HepG2 (cell line): ENCODE measurements at regions not wholly inside any gene's neighbourhood (a gene's known extent, or its start where the extent isn't known, plus 50 kb on each side); places are given as distances from the start of the nearest gene placed in this dataset.

Source experiments
- ATAC-seq: fragments of 200-7000 bp; cut with Tn5 transposase; 3 replicates; pipeline ENCODE4 v1.9.1; 2020; ENCODE audit warnings: mild to moderate bottlenecking, moderate library complexity
- BruUV-seq: library from RNA; stranded (reverse); fragments of 400-500 nt; replicated peaks from 2 replicates; lab custom pipeline; 2021; lab: Mats Ljungman, UMichigan
- CTCF ChIA-PET: fragments of 300-600 bp; formaldehyde crosslinking; extraction: SDS; loops from one replicate; lab custom pipeline; 2021; ENCODE audit warnings: low total read pairs, inconsistent platforms, low intra/inter-chr PET ratio; lab: Yijun Ruan, JAX
- POLR2A ChIA-PET: fragments of 350-600 bp; sonication (Branson Sonifier 250); formaldehyde crosslinking; loops from one replicate; lab custom pipeline; 2020; ENCODE audit warnings: antibody characterized with exemption, inconsistent platforms; lab: Yijun Ruan, JAX
- DNase-seq: peaks from one replicate; pipeline ENCODE4 v3.0.0-alpha.2; 2015; ENCODE audit warnings: low spot score
- FAIRE-seq: peaks from 3 replicates; lab custom pipeline; 2011; peaks lifted over from hg19 to GRCh38; lab: Jason Lieb, UNC
- H2AFZ ChIP-seq: one replicate; pipeline ENCODE4 v1.6.1; 2011; ENCODE audit warnings: low read length, inconsistent platforms
- H3K27ac ChIP-seq: fragments of 300-600 bp; 3 replicates; pipeline ENCODE4 v1.8.0; 2011; ENCODE audit warnings: mixed run types, mild to moderate bottlenecking, mixed read lengths, low read length, inconsistent platforms; ENCODE audit not compliant: insufficient read depth; ENCODE audit errors: extremely low read length
- H3K27me3 ChIP-seq, 2 experiments: fragments of 200-600 bp in 1 of 2; 2 replicates in 1 of 2; 3 replicates in 1 of 2; pipeline versions ENCODE4 v1.6.0 to v1.8.0; 2011; ENCODE audit warnings: low read length in 2 of 2, mild to moderate bottlenecking in 2 of 2, moderate library complexity in 2 of 2, inconsistent platforms in 1 of 2; ENCODE audit not compliant: insufficient read depth in 2 of 2, control insufficient read depth in 1 of 2
- H3K36me3 ChIP-seq, 2 experiments: fragments of 200-600 bp in 1 of 2; replicated peaks in 1 of 2; 2 replicates in 1 of 2; 3 replicates in 1 of 2; pipeline versions ENCODE4 v1.5.1 to v1.8.0; 2011; ENCODE audit warnings: low read length in 2 of 2, inconsistent platforms in 1 of 2; ENCODE audit not compliant: insufficient read depth in 2 of 2, control insufficient read depth in 1 of 2
- H3K4me1 ChIP-seq: 2 replicates; pipeline ENCODE4 v1.5.1; 2012; ENCODE audit warnings: low read length, inconsistent platforms; ENCODE audit not compliant: insufficient read depth
- H3K4me2 ChIP-seq: 2 replicates; pipeline ENCODE4 v1.6.0; 2011; ENCODE audit warnings: low read depth, low read length, inconsistent platforms
- H3K4me3 ChIP-seq, 3 experiments: fragments of 200-600 bp in 1 of 3; sonication (generic), shearing (Covaris generic) in 1 of 3; replicated peaks in 1 of 3; 2 replicates each; pipeline ENCODE4 v1.5.1; 2011 to 2016; ENCODE audit warnings: low read length in 3 of 3, inconsistent platforms in 2 of 3, low read depth in 2 of 3, mild to moderate bottlenecking in 2 of 3, control low read depth in 1 of 3, mixed read lengths in 1 of 3; ENCODE audit not compliant: insufficient read depth in 1 of 3
- H3K79me2 ChIP-seq: one replicate; pipeline ENCODE4 v1.6.1; 2011; ENCODE audit warnings: low read length, inconsistent platforms; ENCODE audit not compliant: insufficient read depth
- H3K9ac ChIP-seq: 2 replicates; pipeline ENCODE4 v1.6.0; 2011; ENCODE audit warnings: mild to moderate bottlenecking, low read depth, low read length, inconsistent platforms; ENCODE audit not compliant: insufficient read depth
- H3K9me3 ChIP-seq: 2 replicates; pipeline ENCODE4 v1.5.1; 2012; ENCODE audit warnings: mild to moderate bottlenecking, low read length
- H4K20me1 ChIP-seq: 2 replicates; pipeline ENCODE4 v1.6.0; 2011; ENCODE audit warnings: inconsistent platforms, mild to moderate bottlenecking, low read length, moderate library complexity; ENCODE audit not compliant: insufficient read depth
- HHEX ChIP-seq: IDR thresholded peaks from 2 replicates; pipeline ENCODE4 v1.6.1; 2016; ENCODE audit warnings: control low read depth
- MAFK ChIP-seq, 2 experiments: IDR thresholded peaks in 1 of 2; conservative IDR thresholded peaks in 1 of 2; 2 replicates each; pipeline ENCODE4 v1.6.1; 2011; ENCODE audit warnings: improper control_type of control experiment in 2 of 2, low read length in 2 of 2
- PHB2 ChIP-seq: fragments of 450-650 bp; IDR thresholded peaks from 2 replicates; pipeline ENCODE4 v1.6.1; 2018; ENCODE audit not compliant: partially characterized antibody
- POLR2G ChIP-seq: fragments of 200-400 bp; formaldehyde crosslinking; IDR thresholded peaks from 2 replicates; pipeline ENCODE4 v1.6.1; 2018; ENCODE audit warnings: mild to moderate bottlenecking, low read depth, low read length, moderate library complexity
- ZNF180 ChIP-seq: sonication (generic); formaldehyde crosslinking; IDR thresholded peaks from 2 replicates; pipeline ENCODE4 v1.4.0; 2020; ENCODE audit warnings: low read depth, missing genetic modification reagents, borderline replicate concordance
- ZNF274 ChIP-seq: sonication (generic); formaldehyde crosslinking; IDR thresholded peaks from 2 replicates; pipeline ENCODE4 v1.5.1; 2020; ENCODE audit warnings: mild to moderate bottlenecking, missing genetic modification reagents
- ZNF3 ChIP-seq: IDR thresholded peaks from 2 replicates; pipeline ENCODE4 v1.7.0; 2017; ENCODE audit warnings: inconsistent platforms
- ZNF878 ChIP-seq: sonication (generic); formaldehyde crosslinking; IDR thresholded peaks from 2 replicates; pipeline ENCODE4 v1.8.1; 2023; ENCODE audit warnings: mild to moderate bottlenecking, missing genetic modification reagents, moderate library complexity
- WGBS: methylation state at CpG from one replicate; pipeline ENCODE4 v1.1.6; 2017; ENCODE audit warnings: low lambda C conversion rate; 5-methylcytosine and 5-hydroxymethylcytosine counted together
- in situ Hi-C: cut with HindIII; loops from 2 replicates; pipeline ENCODE4 v1.10.0; 2017; ENCODE audit warnings: low pct_unique_long_range_greater_than_20kb; ENCODE audit not compliant: extremely low pct_ligation_motif_present
- intact Hi-C: fragments of 100-400 bp; cut with micrococcal nuclease; formaldehyde crosslinking; loops from one replicate; pipeline ENCODE4 v1.10.0; 2022; ENCODE audit not compliant: unreplicated experiment
- TF ChIP-seq, protein P1 (sequence below): sonication (generic); formaldehyde crosslinking; IDR thresholded peaks from 2 replicates; pipeline ENCODE4 v1.4.0; 2020; ENCODE audit warnings: missing genetic modification reagents
- TF ChIP-seq, protein P2 (sequence below): sonication (generic); formaldehyde crosslinking; IDR thresholded peaks from 2 replicates; pipeline ENCODE4 v1.9.0; 2022; ENCODE audit warnings: missing genetic modification reagents, mild to moderate bottlenecking, borderline replicate concordance
- TF ChIP-seq, protein P3 (sequence below): sonication (generic); formaldehyde crosslinking; IDR thresholded peaks from 2 replicates; pipeline ENCODE4 v1.4.0; 2020; ENCODE audit warnings: mild to moderate bottlenecking, missing genetic modification reagents
- TF ChIP-seq, protein P4 (sequence below): sonication (generic); formaldehyde crosslinking; IDR thresholded peaks from 2 replicates; pipeline ENCODE4 v1.5.0; 2020; ENCODE audit warnings: missing genetic modification reagents, mild to moderate bottlenecking, borderline replicate concordance
- TF ChIP-seq, protein P5 (sequence below): sonication (generic); formaldehyde crosslinking; IDR thresholded peaks from 2 replicates; pipeline ENCODE4 v1.5.0; 2020; ENCODE audit warnings: mild to moderate bottlenecking, missing genetic modification reagents, moderate library complexity

DNA sequence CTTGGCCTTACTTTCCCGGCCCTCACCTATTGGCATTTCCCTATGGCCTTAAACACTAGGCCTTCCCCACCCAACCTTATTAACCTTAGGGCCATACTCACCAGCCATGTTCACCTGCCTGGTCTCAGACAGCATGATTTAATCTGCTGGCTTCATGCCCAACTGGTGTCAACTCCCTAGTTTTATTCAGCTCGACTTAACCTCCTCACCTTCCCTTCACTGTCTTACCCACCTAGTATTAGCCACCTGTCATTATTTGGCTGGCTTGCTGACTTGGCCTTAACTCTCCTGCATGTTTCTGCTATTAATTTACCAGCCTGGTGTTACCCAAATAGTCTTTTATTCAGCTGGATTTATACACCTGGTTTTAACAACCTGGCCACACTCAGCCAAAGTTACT is 136.0 kb upstream of the ZSWIM2 start:
- Histone ChIP-seq H3K4me1 (no peaks in the 10 kb centered on the region), H3K4me2 (no peak overlapping the region), H3K4me3 (no peak overlapping the region), H2AFZ (no peak overlapping the region), H3K79me2 (no peaks in the 10 kb centered on the region), H4K20me1 (no peaks in the 10 kb centered on the region), H3K27ac (no peak overlapping the region), H3K9me3 (peaks cover 8% of the 10 kb centered on the region), H3K9ac (no peak overlapping the region), H3K36me3 (no peaks in the 10 kb centered on the region), H3K27me3 (peaks cover 0 to 4% of the 10 kb centered on the region in 2 experiments; a peak in 2 of 5 replicates)
- no peak for TF ChIP-seq MAFK (conservative IDR thresholded peaks at IDR 0.05 in 1 of 2, IDR thresholded peaks at IDR 0.05 in 1 of 2; ENCODE audit: low read length in 2 of 2)
- TF ChIP-seq ZNF878 (CRISPR knock-in tag), result no peak
- TF ChIP-seq ZNF3 (CRISPR knock-in tag), result no peak
- no peak for TF ChIP-seq POLR2G
- TF ChIP-seq ZNF180 (CRISPR knock-in tag), result no peak
- ATAC-seq (no peak), DNase-seq (no peak), FAIRE-seq (no peak)
- POLR2A ChIA-PET, result no interaction called here
- WGBS, result 1% methylated on average over 2 of the region's 2 CpGs
- no TSS peak for BruUV-seq
- intact Hi-C loops, result no loop called here
- in situ Hi-C loops, result no loop called here
- CTCF ChIA-PET, result no interaction called here

DNA sequence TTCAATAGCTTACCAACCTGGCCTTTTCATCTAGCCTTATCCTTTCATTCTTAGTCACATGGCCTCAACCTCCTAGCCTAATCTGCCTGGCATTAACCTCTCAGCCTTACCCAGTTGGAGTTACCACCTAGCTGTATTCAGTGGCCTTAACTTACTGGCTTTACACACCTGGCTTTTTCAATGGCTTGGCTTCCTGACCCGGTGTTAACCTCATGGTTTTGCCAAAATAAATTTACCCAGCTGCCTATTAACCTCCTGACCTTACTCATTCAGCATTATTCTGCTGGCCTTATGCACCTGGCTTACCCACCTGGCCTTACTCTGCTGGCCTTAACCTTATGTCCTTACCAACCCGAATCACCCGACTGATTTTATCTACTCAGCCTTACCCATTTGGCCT is 135.5 kb upstream of the ZSWIM2 start:
- no peaks in the 10 kb centered on the region for H3K4me1 ChIP-seq
- no peak for DNase-seq
- no peak overlapping the region for H3K4me2 ChIP-seq
- 13% methylated on average over 3 of the region's 3 CpGs for WGBS
- no peaks in the 10 kb centered on the region for H3K79me2 ChIP-seq
- H3K9ac ChIP-seq, result no peak overlapping the region
- no peak for ATAC-seq
- intact Hi-C loops, result no loop called here
- H2AFZ ChIP-seq, result no peak overlapping the region
- no peak overlapping the region for H3K27ac ChIP-seq
- no peaks in the 10 kb centered on the region for H4K20me1 ChIP-seq
- ChIA-PET POLR2A (no interaction called here), CTCF (no interaction called here)
- H3K36me3 ChIP-seq, result no peaks in the 10 kb centered on the region
- no peak for FAIRE-seq
- H3K4me3 ChIP-seq, result no peak overlapping the region
- peaks cover 0 to 6% of the 10 kb centered on the region in 2 experiments; a peak in 2 of 5 replicates for H3K27me3 ChIP-seq
- in situ Hi-C loops, result no loop called here
- H3K9me3 ChIP-seq, result peaks cover 5% of the 10 kb centered on the region
- no TSS peak for BruUV-seq
- TF ChIP-seq, protein P1, sequence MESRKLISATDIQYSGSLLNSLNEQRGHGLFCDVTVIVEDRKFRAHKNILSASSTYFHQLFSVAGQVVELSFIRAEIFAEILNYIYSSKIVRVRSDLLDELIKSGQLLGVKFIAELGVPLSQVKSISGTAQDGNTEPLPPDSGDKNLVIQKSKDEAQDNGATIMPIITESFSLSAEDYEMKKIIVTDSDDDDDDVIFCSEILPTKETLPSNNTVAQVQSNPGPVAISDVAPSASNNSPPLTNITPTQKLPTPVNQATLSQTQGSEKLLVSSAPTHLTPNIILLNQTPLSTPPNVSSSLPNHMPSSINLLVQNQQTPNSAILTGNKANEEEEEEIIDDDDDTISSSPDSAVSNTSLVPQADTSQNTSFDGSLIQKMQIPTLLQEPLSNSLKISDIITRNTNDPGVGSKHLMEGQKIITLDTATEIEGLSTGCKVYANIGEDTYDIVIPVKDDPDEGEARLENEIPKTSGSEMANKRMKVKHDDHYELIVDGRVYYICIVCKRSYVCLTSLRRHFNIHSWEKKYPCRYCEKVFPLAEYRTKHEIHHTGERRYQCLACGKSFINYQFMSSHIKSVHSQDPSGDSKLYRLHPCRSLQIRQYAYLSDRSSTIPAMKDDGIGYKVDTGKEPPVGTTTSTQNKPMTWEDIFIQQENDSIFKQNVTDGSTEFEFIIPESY (CRISPR knock-in tag), result no peak
- TF ChIP-seq, protein P2, sequence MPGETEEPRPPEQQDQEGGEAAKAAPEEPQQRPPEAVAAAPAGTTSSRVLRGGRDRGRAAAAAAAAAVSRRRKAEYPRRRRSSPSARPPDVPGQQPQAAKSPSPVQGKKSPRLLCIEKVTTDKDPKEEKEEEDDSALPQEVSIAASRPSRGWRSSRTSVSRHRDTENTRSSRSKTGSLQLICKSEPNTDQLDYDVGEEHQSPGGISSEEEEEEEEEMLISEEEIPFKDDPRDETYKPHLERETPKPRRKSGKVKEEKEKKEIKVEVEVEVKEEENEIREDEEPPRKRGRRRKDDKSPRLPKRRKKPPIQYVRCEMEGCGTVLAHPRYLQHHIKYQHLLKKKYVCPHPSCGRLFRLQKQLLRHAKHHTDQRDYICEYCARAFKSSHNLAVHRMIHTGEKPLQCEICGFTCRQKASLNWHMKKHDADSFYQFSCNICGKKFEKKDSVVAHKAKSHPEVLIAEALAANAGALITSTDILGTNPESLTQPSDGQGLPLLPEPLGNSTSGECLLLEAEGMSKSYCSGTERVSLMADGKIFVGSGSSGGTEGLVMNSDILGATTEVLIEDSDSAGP (CRISPR knock-in tag), result no peak
- TF ChIP-seq ZNF274 (CRISPR knock-in tag) (no peak), PHB2 (no peak), HHEX (CRISPR knock-in tag) (no peak)
- TF ChIP-seq, protein P3, sequence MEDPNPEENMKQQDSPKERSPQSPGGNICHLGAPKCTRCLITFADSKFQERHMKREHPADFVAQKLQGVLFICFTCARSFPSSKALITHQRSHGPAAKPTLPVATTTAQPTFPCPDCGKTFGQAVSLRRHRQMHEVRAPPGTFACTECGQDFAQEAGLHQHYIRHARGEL, result no peak
- TF ChIP-seq, protein P4, sequence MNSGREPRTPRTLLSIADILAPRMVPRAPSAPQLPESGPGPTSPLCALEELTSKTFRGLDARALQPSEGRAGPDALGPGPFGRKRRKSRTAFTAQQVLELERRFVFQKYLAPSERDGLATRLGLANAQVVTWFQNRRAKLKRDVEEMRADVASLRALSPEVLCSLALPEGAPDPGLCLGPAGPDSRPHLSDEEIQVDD (CRISPR knock-in tag), result no peak
- TF ChIP-seq, protein P5, sequence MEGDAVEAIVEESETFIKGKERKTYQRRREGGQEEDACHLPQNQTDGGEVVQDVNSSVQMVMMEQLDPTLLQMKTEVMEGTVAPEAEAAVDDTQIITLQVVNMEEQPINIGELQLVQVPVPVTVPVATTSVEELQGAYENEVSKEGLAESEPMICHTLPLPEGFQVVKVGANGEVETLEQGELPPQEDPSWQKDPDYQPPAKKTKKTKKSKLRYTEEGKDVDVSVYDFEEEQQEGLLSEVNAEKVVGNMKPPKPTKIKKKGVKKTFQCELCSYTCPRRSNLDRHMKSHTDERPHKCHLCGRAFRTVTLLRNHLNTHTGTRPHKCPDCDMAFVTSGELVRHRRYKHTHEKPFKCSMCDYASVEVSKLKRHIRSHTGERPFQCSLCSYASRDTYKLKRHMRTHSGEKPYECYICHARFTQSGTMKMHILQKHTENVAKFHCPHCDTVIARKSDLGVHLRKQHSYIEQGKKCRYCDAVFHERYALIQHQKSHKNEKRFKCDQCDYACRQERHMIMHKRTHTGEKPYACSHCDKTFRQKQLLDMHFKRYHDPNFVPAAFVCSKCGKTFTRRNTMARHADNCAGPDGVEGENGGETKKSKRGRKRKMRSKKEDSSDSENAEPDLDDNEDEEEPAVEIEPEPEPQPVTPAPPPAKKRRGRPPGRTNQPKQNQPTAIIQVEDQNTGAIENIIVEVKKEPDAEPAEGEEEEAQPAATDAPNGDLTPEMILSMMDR (CRISPR knock-in tag), result no peak
